HG03025 (cell line): ENCODE measurements at regions not wholly inside any gene's neighbourhood (a gene's known extent, or its start where the extent isn't known, plus 50 kb on each side); places are given as distances from the start of the nearest gene placed in this dataset.
"Not testable (repeated sequence)": the region's sequence is repeated elsewhere in the genome, so short reads cannot be mapped to it uniquely, and the experiment has no call there.

Experiments used
- ATAC-seq: cut with Tn5 transposase; IDR thresholded peaks from one replicate; pipeline ENCODE4 v1.9.1; 2021; ENCODE audit warnings: mild to moderate bottlenecking, moderate library complexity; ENCODE audit not compliant: unreplicated experiment, low FRiP score

- ATAC-seq, result no peak
Measured at GRCh38 chr2:121818546-121818945, 63.1 kb downstream of the TSN start.

GRCh38 chr2:121819846-121820245 lies 64.4 kb downstream of the TSN start:
- no peak for ATAC-seq

GRCh38 chr2:121821476-121822158 lies 66.2 kb downstream of the TSN start:
- ATAC-seq, result no peak

GRCh38 chr2:121824264-121824663 lies 68.8 kb downstream of the TSN start:
- ATAC-seq, result no peak

GRCh38 chr2:121825003-121825950 lies 69.8 kb downstream of the TSN start:
- ATAC-seq, result no peak

- ATAC-seq, result no peak
Measured at GRCh38 chr2:121826036-121826435, 70.6 kb downstream of the TSN start.

- no peak for ATAC-seq
Measured at GRCh38 chr2:121828281-121828731, 72.9 kb downstream of the TSN start.

GRCh38 chr2:121830809-121831208 lies 75.4 kb downstream of the TSN start:
- no peak for ATAC-seq

- ATAC-seq, result no peak
Measured at GRCh38 chr2:121831841-121832240, 76.4 kb downstream of the TSN start.

- ATAC-seq, result no peak
Measured at GRCh38 chr2:121832412-121833357, 77.2 kb downstream of the TSN start.

GRCh38 chr2:121833358-121833723 lies 77.9 kb downstream of the TSN start:
- ATAC-seq, result no peak

GRCh38 chr2:121836611-121837010 lies 81.2 kb downstream of the TSN start:
- ATAC-seq, result no peak

GRCh38 chr2:121837591-121837990 lies 82.1 kb downstream of the TSN start:
- ATAC-seq, result no peak

- ATAC-seq, result no peak
Measured at GRCh38 chr2:121838551-121838950, 83.1 kb downstream of the TSN start.

- no peak for ATAC-seq
Measured at GRCh38 chr2:121839584-121839983, 84.1 kb downstream of the TSN start.

GRCh38 chr2:121849236-121849635 lies 93.8 kb downstream of the TSN start:
- no peak for ATAC-seq

- not testable (repeated sequence) for ATAC-seq
Measured at GRCh38 chr2:121853149-121853548, 97.7 kb downstream of the TSN start.

- no peak for ATAC-seq
Measured at GRCh38 chr2:121855510-121855909, 100.1 kb downstream of the TSN start.

- no peak for ATAC-seq
Measured at GRCh38 chr2:121856360-121856759, 100.9 kb downstream of the TSN start.

- no peak for ATAC-seq
Measured at GRCh38 chr2:121858369-121858768, 102.9 kb downstream of the TSN start.

- no peak for ATAC-seq
Measured at GRCh38 chr2:121858847-121859246, 103.4 kb downstream of the TSN start.
